Astrocyte of the hippocampus (primary cell): ENCODE measurements at regions not wholly inside any gene's neighbourhood (a gene's known extent, or its start where the extent isn't known, plus 50 kb on each side); places are given as distances from the start of the nearest gene placed in this dataset.

Source experiments
- DNase-seq: peaks from one replicate; pipeline ENCODE4 v3.0.0; 2011; ENCODE audit warnings: low read depth, low spot score

GRCh38 chr5:2187687-2188086, 305.0 kb upstream of the IRX4 start:
- DNase-seq, result no peak

- no peak for DNase-seq
These were observed 304.4 kb upstream of the IRX4 start for GRCh38 chr5:2187156-2187555.

- DNase-seq, result no peak
These were observed 303.8 kb upstream of the IRX4 start for GRCh38 chr5:2186472-2187015.

DNA sequence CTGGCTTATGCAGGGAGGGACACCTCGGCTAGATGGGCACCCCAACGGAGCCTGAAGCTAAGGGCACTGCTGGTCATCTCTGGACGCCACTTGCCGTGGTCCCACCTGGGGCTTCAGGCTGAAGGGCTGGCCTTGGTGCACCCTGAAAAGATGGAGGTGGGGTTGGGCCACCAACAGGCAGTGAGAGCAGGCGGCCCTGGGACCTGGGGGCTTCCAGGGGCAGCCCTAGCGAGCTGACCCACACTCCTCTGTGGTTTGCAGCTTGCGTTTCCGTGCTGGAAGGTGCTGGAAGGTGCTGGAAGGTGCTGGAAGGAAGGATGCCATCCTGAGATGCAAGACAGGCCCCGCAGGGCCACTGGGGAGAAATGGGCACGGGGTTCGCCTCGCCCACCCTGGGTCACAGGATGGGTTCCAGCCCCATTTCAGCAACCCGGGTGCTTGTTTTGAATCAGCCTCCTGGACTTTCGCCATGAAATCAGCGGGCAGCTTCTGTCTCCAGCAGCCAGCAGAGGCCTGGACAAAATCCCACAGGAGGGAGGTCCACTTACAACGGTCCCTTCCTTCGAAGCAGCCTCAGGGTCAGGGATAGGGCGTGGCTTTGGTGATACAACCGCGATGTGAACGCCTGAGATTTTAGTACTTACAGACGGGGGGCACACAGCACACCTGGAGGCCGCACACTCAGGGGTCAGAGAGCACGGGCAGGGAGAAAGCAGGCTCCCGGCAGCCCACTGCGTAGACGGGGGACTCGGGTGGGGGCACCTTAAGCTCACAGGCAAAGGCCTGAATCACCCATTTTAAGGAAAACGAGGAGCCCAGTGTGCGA, 303.1 kb upstream of the IRX4 start:
- no peak for DNase-seq

DNA sequence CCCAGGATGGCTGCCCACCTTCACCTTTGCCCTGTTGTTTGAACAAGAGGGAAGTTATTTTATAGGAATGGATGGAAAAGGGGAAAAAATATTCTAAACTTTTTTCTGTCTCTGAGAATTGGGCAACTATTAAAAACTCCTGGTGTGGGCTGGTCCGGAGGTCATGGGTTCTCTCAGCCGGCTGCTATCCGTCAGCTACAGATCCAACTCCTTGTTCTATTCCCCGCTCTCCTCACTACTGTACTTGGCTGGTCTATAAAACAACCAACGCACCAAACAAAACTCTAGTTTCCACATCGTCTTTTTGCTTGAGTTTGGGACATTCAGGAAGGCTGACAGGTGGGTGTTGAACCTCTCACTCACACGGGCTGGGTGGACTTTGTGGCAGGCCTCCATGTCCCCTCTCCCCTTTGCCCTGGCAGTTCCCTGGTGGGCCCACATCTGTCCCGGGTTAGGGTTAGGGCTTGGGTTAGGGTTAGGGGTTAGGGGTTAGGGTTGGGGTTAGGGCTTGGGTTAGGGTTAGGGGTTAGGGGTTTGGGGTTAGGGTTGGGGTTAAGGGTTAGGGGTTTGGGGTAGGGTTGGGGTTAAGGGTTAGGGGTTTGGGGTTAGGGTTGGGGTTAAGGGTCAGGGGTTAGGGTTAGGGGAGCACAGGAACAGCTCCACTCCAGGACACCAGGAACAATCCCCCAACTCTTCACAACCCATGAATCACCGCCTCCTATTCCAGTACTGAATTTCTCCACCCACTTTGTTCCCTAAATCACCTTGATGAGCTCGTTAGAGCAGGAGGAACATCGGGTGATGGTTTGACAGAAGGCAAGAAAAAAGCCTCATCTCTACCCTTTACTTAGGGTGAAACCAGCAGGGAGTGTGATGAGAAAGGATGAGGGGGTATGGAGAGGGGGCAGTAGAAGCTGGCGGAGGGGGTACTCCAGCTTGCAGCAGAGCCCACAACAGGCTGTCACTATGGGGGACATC, 302.1 kb upstream of the IRX4 start:
- DNase-seq, result no peak

DNA sequence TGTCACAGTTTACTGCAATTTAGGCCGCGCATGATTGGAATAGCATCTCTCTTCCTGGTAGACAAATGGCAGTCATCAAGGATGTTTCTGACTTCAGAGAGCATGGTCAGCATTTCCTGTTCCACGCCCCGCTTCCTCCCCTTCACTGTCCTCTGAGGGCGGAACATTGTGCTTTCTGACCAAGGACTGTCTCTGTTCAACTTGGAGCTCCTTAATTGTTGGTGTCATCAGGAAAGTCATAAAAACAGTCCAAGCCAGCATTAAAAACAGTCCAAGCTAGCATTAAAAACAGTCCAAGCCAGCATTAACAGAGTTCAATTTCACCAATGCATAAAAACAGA, 301.3 kb upstream of the IRX4 start:
- DNase-seq, result no peak

- no peak for DNase-seq
These were observed 300.7 kb upstream of the IRX4 start for GRCh38 chr5:2183154-2184025.

DNA sequence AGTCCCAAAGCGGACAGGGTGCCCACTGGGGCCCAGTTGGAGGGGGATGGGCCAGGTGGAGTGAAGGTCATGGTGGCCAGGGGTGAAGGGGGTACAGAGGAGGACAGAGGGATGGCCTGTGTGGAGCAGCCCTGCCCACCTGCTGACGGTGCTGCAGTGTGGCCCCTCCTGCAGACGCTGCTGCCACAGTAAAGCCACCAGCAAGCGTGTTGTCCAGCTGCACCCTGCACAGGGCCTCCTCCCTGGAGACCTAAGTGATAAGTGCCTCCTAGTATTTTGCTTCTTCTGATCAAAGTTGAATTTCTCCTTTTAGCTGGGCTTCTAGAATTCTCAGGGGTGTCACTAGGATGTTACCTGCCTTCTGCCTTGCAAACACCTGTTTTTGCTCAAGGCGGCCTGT, 299.3 kb upstream of the IRX4 start:
- no peak for DNase-seq

DNA sequence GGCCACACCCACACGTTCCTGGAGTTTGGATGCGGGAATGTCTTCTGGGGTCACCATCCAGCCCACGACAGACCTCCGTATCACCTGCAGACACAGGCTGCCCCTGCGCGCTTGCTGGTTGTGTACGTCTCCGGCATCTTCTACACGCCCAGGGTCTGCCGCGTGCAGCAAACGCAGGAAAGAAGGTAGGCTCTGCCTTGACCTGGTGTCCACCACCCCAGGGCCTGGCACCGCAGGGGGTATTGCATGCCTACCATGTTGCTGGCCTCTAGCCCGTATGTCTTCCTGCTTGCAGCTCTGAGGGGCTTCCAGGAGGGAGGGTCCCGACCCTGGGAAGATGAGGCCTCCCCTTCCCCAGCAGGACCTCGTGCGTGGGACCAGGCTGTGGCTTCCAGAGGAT, 298.8 kb upstream of the IRX4 start:
- DNase-seq, result no peak

DNA sequence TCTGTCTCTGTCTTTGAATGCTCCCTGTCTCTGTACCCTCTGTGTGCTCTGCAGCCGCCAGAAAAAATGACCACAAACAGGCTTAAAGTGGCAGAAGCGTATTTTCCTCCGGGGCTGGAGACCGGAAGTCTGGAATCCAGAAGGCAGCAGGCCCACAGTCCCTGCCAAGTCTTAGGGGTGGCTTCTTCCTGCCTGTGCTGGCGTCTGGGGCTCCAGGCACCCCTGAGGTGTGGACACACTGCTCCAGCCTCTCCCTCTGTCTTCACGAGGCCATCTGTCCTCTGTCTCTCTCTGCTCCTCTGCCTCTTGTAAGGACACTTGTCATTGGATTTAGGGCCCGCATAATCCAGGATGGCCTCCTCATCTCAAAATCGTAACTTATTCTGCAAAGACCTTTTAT, 298.4 kb upstream of the IRX4 start:
- DNase-seq, result no peak

- DNase-seq, result no peak
These were observed 297.7 kb upstream of the IRX4 start for GRCh38 chr5:2180456-2180855.

GRCh38 chr5:2179861-2180260, 297.1 kb upstream of the IRX4 start:
- no peak for DNase-seq

GRCh38 chr5:2178528-2178927, 295.8 kb upstream of the IRX4 start:
- no peak for DNase-seq

DNA sequence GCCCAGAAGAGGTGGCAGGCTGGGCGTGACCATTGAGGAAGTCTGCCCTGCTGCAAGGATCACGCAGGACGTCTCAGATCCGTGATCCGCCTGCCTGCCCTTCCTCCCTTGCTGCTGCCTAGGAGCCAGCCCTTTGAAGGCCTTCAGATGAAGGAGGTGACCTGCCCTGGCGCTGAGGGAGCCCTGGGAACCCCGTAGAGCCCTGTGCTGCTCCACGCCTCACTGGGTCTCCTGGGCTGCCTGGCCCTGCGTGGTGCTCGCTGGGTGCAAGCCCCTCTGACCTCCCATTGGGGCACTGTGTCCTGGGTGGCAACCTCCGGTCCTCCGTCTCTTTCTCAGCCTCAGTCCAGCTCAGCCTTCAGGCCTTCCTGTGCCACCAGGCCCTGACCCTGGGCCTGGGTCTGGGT, 295.3 kb upstream of the IRX4 start:
- no peak for DNase-seq

DNA sequence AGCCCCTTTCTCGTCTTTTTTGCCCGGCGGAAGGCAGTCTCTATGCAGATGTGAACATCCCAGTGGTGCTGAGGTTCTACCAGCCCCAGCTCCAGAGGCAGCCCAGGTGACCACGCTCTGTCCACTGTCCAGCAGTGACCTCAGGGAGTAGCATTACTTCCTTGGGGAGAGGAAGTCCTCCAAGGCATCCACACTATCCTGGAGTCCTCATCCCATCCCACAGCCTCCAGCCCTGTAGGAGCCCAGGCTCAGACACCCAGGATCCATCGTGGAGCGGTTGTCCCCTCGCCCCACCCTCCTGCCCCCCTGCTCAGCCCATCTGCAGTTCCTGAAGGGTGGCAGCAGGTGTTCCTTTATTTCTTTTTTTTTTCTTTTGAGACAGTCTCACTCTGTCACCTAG, 294.5 kb upstream of the IRX4 start:
- no peak for DNase-seq

GRCh38 chr5:2176581-2176980, 293.9 kb upstream of the IRX4 start:
- DNase-seq, result no peak

DNA sequence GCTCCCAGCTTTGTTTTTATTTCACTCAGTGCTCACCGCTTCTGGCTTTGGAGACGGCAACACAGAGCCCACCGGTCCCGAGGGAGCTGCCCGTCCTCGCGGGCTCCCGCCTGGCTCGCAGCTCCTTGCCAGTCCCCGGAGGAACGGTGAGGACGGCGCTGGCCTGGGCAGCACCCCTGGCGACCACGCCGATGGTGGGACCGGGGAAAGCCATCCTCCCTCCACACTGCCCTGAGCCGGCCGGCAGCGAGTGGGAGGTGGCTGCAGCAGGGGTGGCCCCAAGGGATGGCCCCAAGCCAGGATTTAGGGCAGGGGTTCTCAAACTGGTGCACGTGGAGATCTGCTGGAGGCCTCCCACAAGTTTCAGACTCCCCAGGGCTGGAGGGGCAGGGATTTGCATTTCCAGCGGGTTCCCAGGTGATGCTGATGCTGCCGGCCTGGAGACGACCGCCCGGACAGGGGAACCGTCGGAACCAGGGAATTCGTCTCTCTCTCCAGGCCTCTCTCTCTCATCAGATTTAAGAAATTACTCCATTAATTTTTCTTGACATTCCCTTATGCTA, 293.2 kb upstream of the IRX4 start:
- no peak for DNase-seq

GRCh38 chr5:2175041-2175440, 292.3 kb upstream of the IRX4 start:
- no peak for DNase-seq

- DNase-seq, result no peak
These were observed 291.8 kb upstream of the IRX4 start for GRCh38 chr5:2174538-2174937.

DNA sequence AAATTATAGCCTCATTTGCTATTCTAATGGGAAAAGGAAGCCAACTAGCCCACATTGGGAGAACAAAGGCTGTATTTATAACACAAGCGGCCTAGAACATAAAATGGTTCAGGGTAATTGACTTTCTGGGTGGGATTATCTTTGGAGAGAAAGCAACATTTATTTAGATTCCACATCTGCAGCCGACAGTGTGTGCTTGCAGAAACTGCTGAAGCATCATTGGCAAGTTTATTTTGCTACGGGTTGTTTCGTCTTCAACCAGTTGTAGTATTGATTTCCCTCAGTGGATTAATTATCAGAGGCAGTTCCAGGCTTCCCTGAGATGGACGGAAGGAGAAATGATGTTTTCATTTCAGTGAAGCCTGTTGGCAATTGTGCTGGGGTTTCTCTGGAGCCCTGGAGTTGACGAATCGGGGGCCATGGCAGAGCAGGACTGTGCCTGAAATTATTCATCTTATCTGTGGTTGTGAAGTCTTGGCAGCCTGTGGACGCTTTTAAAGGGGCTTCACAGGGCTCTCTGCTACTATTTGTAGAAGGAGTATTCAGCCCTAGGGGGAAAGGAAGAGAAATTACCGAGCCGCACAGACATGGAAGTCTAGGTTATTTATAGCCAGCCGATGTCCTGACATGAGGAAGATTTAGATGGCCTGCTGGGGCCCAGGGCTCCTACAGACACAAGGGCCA, 290.6 kb upstream of the IRX4 start:
- no peak for DNase-seq

- no peak for DNase-seq
These were observed 289.7 kb upstream of the IRX4 start for GRCh38 chr5:2172471-2172870.
